CD8-positive, alpha-beta memory T cell (primary cell): ENCODE measurements at regions not wholly inside any gene's neighbourhood (a gene's known extent, or its start where the extent isn't known, plus 50 kb on each side); places are given as distances from the start of the nearest gene placed in this dataset.

ENCODE experiments used
- CTCF ChIA-PET: fragments of 350-600 bp; sonication (Branson Sonifier 250); formaldehyde crosslinking; loops from one replicate; lab custom pipeline; 2021; ENCODE audit warnings: antibody characterized with exemption; lab: Charles Lee
- POLR2A ChIA-PET: fragments of 350-600 bp; sonication (Branson Sonifier 250); formaldehyde crosslinking; loops from one replicate; lab custom pipeline; 2021; ENCODE audit warnings: antibody characterized with exemption; lab: Charles Lee
- DNase-seq, 5 donors: peaks; one replicate each; pipeline versions ENCODE4 v3.0.0 to v3.0.0-alpha.2; 2020 to 2022; ENCODE audit warnings: mixed read lengths in 1 of 5
- H3K27ac ChIP-seq: one replicate; pipeline ENCODE4 v1.7.0; 2013; ENCODE audit warnings: low read depth, mild to moderate bottlenecking, low read length, moderate library complexity
- H3K27me3 ChIP-seq: 2 replicates; pipeline ENCODE4 v1.7.0; 2013; ENCODE audit warnings: low read length, mild to moderate bottlenecking; ENCODE audit not compliant: insufficient read depth, poor library complexity, severe bottlenecking
- H3K36me3 ChIP-seq: 2 replicates; pipeline ENCODE4 v1.7.0; 2013; ENCODE audit warnings: mild to moderate bottlenecking, low read length, moderate library complexity; ENCODE audit not compliant: insufficient read depth
- H3K4me1 ChIP-seq: 2 replicates; pipeline ENCODE4 v1.7.0; 2013; ENCODE audit warnings: mild to moderate bottlenecking, low read length, moderate library complexity; ENCODE audit not compliant: insufficient read depth
- H3K4me3 ChIP-seq: 2 replicates; pipeline ENCODE4 v1.7.0; 2013; ENCODE audit warnings: mild to moderate bottlenecking, low read length
- H3K9me3 ChIP-seq: 2 replicates; pipeline ENCODE4 v1.7.0; 2013; ENCODE audit warnings: mild to moderate bottlenecking, low read length
- H3K27ac Mint-ChIP-seq, 8 donors: one replicate each; pipeline ENCODE4 v1.8.0; 2020 to 2021; ENCODE audit warnings: mixed read lengths in 8 of 8, mild to moderate bottlenecking in 6 of 8, inconsistent platforms in 3 of 8, moderate library complexity in 3 of 8
- H3K27me3 Mint-ChIP-seq, 2 donors: one replicate each; pipeline ENCODE4 v1.8.0; 2020 to 2021; ENCODE audit warnings: mixed read lengths in 2 of 2, mild to moderate bottlenecking in 1 of 2, moderate library complexity in 1 of 2
- H3K36me3 Mint-ChIP-seq, 3 donors: one replicate each; pipeline ENCODE4 v1.8.0; 2020 to 2021; ENCODE audit warnings: mixed read lengths in 3 of 3, inconsistent platforms in 1 of 3, mild to moderate bottlenecking in 1 of 3
- H3K4me1 Mint-ChIP-seq, 3 donors: one replicate each; pipeline ENCODE4 v1.8.0; 2020 to 2021; ENCODE audit warnings: mixed read lengths in 3 of 3, inconsistent platforms in 1 of 3, mild to moderate bottlenecking in 1 of 3
- H3K4me3 Mint-ChIP-seq, 7 donors: one replicate each; pipeline ENCODE4 v1.8.0; 2020 to 2021; ENCODE audit warnings: mixed read lengths in 7 of 7, mild to moderate bottlenecking in 6 of 7, moderate library complexity in 4 of 7, inconsistent platforms in 2 of 7
- H3K9me3 Mint-ChIP-seq, 5 donors: one replicate each; pipeline ENCODE4 v1.8.0; 2020 to 2022; ENCODE audit warnings: mixed read lengths in 5 of 5, mild to moderate bottlenecking in 3 of 5, moderate library complexity in 2 of 5, inconsistent platforms in 1 of 5

- no peaks in the 10 kb centered on the region for H3K4me1 Mint-ChIP-seq
- Histone ChIP-seq H3K4me3 (no peak overlapping the region), H3K36me3 (no peaks in the 10 kb centered on the region), H3K9me3 (no peaks in the 10 kb centered on the region), H3K4me1 (no peaks in the 10 kb centered on the region), H3K27ac (no peak overlapping the region), H3K27me3 (no peaks in the 10 kb centered on the region)
- H3K27me3 Mint-ChIP-seq, result no peaks in the 10 kb centered on the region
- H3K4me3 Mint-ChIP-seq, result no peak overlapping the region
- CTCF ChIA-PET, result no interaction called here
- no peak for DNase-seq
- POLR2A ChIA-PET, result no interaction called here
- H3K36me3 Mint-ChIP-seq, result no peaks in the 10 kb centered on the region
- peaks cover 13 to 30% (median 21%) of the 10 kb centered on the region in 5 donors for H3K9me3 Mint-ChIP-seq
- no peak overlapping the region for H3K27ac Mint-ChIP-seq
Observed at GRCh38 chr13:90107661-90108060, 1239.8 kb upstream of the MIR17HG start.

- H3K27ac Mint-ChIP-seq, result no peak overlapping the region
- no peaks in the 10 kb centered on the region for H3K9me3 ChIP-seq
- no peaks in the 10 kb centered on the region for H3K4me1 Mint-ChIP-seq
- H3K27ac ChIP-seq, result no peak overlapping the region
- ChIA-PET POLR2A (no interaction called here), CTCF (no interaction called here)
- no peak overlapping the region for H3K4me3 Mint-ChIP-seq
- DNase-seq, result no peak
- no peaks in the 10 kb centered on the region for H3K36me3 Mint-ChIP-seq
- no peaks in the 10 kb centered on the region for H3K4me1 ChIP-seq
- no peaks in the 10 kb centered on the region for H3K27me3 ChIP-seq
- no peaks in the 10 kb centered on the region for H3K27me3 Mint-ChIP-seq
- H3K36me3 ChIP-seq, result no peaks in the 10 kb centered on the region
- H3K4me3 ChIP-seq, result no peak overlapping the region
- H3K9me3 Mint-ChIP-seq, result peaks cover 10 to 31% (median 16%) of the 10 kb centered on the region in 5 donors
Observed at GRCh38 chr13:90108547-90108946, 1238.9 kb upstream of the MIR17HG start.

GRCh38 chr13:90116121-90116520, 1231.4 kb upstream of the MIR17HG start:
- Mint-ChIP-seq H3K4me3 (no peak overlapping the region), H3K36me3 (no peaks in the 10 kb centered on the region), H3K27me3 (no peaks in the 10 kb centered on the region), H3K4me1 (no peaks in the 10 kb centered on the region), H3K9me3 (peaks cover 7 to 33% (median 9%) of the 10 kb centered on the region in 5 donors), H3K27ac (no peak overlapping the region)
- ChIA-PET CTCF (no interaction called here), POLR2A (no interaction called here)
- Histone ChIP-seq H3K4me3 (no peak overlapping the region), H3K9me3 (no peaks in the 10 kb centered on the region), H3K36me3 (no peaks in the 10 kb centered on the region), H3K27ac (no peak overlapping the region), H3K27me3 (no peaks in the 10 kb centered on the region), H3K4me1 (no peaks in the 10 kb centered on the region)
- no peak for DNase-seq

- no peaks in the 10 kb centered on the region for H3K27me3 Mint-ChIP-seq
- H3K9me3 Mint-ChIP-seq, result peaks cover 7 to 25% (median 8%) of the 10 kb centered on the region in 5 donors
- H3K36me3 Mint-ChIP-seq, result no peaks in the 10 kb centered on the region
- Histone ChIP-seq H3K27me3 (no peaks in the 10 kb centered on the region), H3K9me3 (no peaks in the 10 kb centered on the region), H3K36me3 (no peaks in the 10 kb centered on the region), H3K4me3 (no peak overlapping the region), H3K4me1 (no peaks in the 10 kb centered on the region), H3K27ac (no peak overlapping the region)
- CTCF ChIA-PET, result no interaction called here
- no peaks in the 10 kb centered on the region for H3K4me1 Mint-ChIP-seq
- H3K27ac Mint-ChIP-seq, result no peak overlapping the region
- H3K4me3 Mint-ChIP-seq, result no peak overlapping the region
- POLR2A ChIA-PET, result no interaction called here
- DNase-seq, result no peak
Observed at GRCh38 chr13:90118467-90119071, 1228.9 kb upstream of the MIR17HG start.

- Histone ChIP-seq H3K36me3 (no peaks in the 10 kb centered on the region), H3K9me3 (no peaks in the 10 kb centered on the region), H3K4me3 (no peak overlapping the region), H3K27ac (no peak overlapping the region), H3K27me3 (no peaks in the 10 kb centered on the region), H3K4me1 (no peaks in the 10 kb centered on the region)
- H3K9me3 Mint-ChIP-seq, result peaks cover 5 to 27% (median 10%) of the 10 kb centered on the region in 5 donors
- no peak overlapping the region for H3K27ac Mint-ChIP-seq
- no peak overlapping the region for H3K4me3 Mint-ChIP-seq
- ChIA-PET CTCF (no interaction called here), POLR2A (no interaction called here)
- no peaks in the 10 kb centered on the region for H3K36me3 Mint-ChIP-seq
- DNase-seq, result no peak
- H3K4me1 Mint-ChIP-seq, result no peaks in the 10 kb centered on the region
- H3K27me3 Mint-ChIP-seq, result no peaks in the 10 kb centered on the region
Observed at GRCh38 chr13:90120026-90120425, 1227.5 kb upstream of the MIR17HG start.

- Histone ChIP-seq H3K4me1 (no peaks in the 10 kb centered on the region), H3K4me3 (no peak overlapping the region), H3K27me3 (no peaks in the 10 kb centered on the region), H3K36me3 (no peaks in the 10 kb centered on the region), H3K27ac (no peak overlapping the region), H3K9me3 (no peaks in the 10 kb centered on the region)
- Mint-ChIP-seq H3K4me1 (no peaks in the 10 kb centered on the region), H3K27ac (no peak overlapping the region), H3K4me3 (no peak overlapping the region), H3K36me3 (no peaks in the 10 kb centered on the region), H3K27me3 (no peaks in the 10 kb centered on the region), H3K9me3 (peaks cover 2 to 18% (median 4%) of the 10 kb centered on the region in 5 donors)
- ChIA-PET CTCF (no interaction called here), POLR2A (no interaction called here)
- no peak for DNase-seq
Observed at GRCh38 chr13:90121784-90122183, 1225.7 kb upstream of the MIR17HG start.

- no peaks in the 10 kb centered on the region for H3K4me1 ChIP-seq
Observed at GRCh38 chr13:90122531-90122930, 1225.0 kb upstream of the MIR17HG start.

GRCh38 chr13:90135558-90135957, 1211.9 kb upstream of the MIR17HG start:
- no peaks in the 10 kb centered on the region for H3K27me3 ChIP-seq
- H3K9me3 Mint-ChIP-seq, result peaks cover 3 to 19% (median 5%) of the 10 kb centered on the region in 5 donors
- H3K27me3 Mint-ChIP-seq, result no peaks in the 10 kb centered on the region
- no peaks in the 10 kb centered on the region for H3K36me3 Mint-ChIP-seq
- H3K4me1 ChIP-seq, result no peaks in the 10 kb centered on the region
- ChIA-PET POLR2A (no interaction called here), CTCF (no interaction called here)
- no peak overlapping the region for H3K27ac Mint-ChIP-seq
- no peak overlapping the region for H3K4me3 Mint-ChIP-seq
- no peaks in the 10 kb centered on the region for H3K4me1 Mint-ChIP-seq
- no peaks in the 10 kb centered on the region for H3K9me3 ChIP-seq
- no peak for DNase-seq
- H3K27ac ChIP-seq, result no peak overlapping the region
- no peak overlapping the region for H3K4me3 ChIP-seq
- H3K36me3 ChIP-seq, result no peaks in the 10 kb centered on the region

More at GRCh38 chr13:90122531-90122930, 1225.0 kb upstream of the MIR17HG start:
- ChIA-PET POLR2A (no interaction called here), CTCF (no interaction called here)
- Histone ChIP-seq H3K4me3 (no peak overlapping the region), H3K9me3 (no peaks in the 10 kb centered on the region), H3K36me3 (no peaks in the 10 kb centered on the region), H3K27me3 (no peaks in the 10 kb centered on the region), H3K27ac (no peak overlapping the region)
- peaks cover 2 to 20% (median 4%) of the 10 kb centered on the region in 5 donors for H3K9me3 Mint-ChIP-seq
- no peak overlapping the region for H3K27ac Mint-ChIP-seq
- H3K4me1 Mint-ChIP-seq, result no peaks in the 10 kb centered on the region
- H3K4me3 Mint-ChIP-seq, result no peak overlapping the region
- no peaks in the 10 kb centered on the region for H3K36me3 Mint-ChIP-seq
- H3K27me3 Mint-ChIP-seq, result no peaks in the 10 kb centered on the region
- no peak for DNase-seq
